SKM-1 treated with dmso at 0.1 percent for 144 hours (cell line): ENCODE measurements at regions not wholly inside any gene's neighbourhood (a gene's known extent, or its start where the extent isn't known, plus 50 kb on each side); places are given as distances from the start of the nearest gene placed in this dataset.
A peak's percentile ranks its signal among the peaks of the same experiment; 100 is the strongest.

ENCODE experiments used
- DNase-seq: peaks from one replicate; lab custom pipeline; 2025; ENCODE audit not compliant: unreplicated experiment; lab: John Stamatoyannopoulos, UW

DNA sequence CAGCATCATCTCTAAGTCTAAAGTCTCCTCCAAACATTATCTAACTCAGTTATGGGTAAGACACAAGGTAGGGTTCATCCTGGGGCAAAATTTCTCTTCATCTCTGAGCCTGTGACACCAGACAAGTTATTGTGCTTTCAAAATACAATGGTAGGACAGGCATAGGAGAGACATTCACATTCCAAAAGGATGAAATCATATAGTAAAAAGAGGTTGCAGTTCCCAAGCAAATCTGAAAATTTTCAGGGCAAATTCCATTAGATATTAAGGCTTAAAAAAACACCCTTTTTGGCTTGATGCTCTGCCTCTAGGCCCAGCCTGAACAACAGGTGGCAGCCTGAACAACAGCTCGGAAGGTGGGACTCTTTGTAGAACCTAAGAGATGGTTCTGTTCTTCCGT lies 448.3 kb upstream of the SLIT2 start:
- no peak for DNase-seq

DNA sequence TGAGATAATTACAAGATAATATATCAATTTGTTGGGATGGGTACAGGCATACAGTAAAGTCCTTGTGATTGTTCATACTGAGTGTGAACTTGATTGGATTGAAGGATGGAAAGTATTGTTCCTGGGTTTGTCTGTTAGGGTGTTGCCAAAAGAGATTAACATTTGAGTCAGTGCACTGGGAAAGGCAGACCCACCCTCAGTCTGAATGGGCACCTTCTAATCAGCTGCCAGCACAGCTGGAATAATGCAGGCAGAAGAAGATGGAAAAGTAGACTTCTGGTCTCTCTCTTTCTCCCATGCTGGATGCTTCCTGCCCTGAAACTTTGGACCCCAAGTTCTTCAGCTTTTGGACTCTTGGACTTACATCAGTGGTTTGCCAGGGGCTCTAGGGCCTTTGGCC lies 457.9 kb upstream of the SLIT2 start:
- DNase-seq = no peak

DNA sequence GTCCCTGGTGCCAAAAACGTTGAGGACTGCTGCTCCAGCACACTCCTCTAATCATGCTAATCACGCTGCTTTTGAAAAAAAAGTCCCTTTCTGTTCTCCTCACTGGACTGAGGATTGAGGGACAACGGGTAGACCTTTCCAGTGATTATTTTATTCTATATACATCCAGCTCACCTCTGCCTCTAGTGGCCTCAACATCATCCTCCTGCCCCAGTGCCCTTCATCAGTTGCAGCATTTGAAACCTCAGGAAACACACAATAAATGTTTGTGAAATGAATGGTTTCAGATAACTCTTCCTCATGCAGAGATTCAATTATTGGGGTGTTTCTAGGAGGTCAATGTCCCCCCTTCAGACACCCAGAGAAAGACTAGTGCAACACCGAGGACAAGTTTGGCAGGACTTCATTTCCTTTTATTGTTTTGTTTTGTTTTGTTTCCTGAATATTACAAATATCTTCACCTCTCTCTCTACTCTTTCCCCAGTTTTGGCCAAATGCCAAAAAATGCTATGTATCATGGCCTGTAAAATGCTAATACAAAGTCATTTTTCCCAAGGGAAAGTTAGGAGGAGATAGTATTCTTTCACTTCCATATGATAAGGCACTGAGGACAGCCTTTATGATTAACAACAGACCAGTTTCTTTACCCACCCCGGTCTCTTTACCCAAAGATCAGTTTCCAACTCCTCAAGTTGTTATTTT lies 460.1 kb upstream of the SLIT2 start:
- no peak for DNase-seq

DNA sequence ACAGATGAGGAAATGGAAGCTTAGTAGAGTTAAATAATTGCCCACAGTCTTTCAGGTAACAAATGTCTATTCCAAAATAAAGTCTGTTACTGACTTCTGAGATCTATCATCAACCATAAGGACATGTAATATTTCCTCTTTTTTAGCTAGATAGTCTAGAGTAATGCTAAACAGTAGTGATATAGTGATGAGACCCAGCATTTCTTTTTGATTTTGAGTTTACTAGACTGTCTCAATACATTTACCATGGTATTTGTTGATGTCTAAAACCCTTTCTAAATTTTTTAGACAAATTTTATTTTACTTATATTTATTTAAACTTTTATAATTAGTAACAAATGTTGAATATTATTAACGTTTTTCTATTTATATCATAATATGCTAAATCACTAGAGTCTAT lies 465.1 kb upstream of the SLIT2 start:
- no peak for DNase-seq

DNA sequence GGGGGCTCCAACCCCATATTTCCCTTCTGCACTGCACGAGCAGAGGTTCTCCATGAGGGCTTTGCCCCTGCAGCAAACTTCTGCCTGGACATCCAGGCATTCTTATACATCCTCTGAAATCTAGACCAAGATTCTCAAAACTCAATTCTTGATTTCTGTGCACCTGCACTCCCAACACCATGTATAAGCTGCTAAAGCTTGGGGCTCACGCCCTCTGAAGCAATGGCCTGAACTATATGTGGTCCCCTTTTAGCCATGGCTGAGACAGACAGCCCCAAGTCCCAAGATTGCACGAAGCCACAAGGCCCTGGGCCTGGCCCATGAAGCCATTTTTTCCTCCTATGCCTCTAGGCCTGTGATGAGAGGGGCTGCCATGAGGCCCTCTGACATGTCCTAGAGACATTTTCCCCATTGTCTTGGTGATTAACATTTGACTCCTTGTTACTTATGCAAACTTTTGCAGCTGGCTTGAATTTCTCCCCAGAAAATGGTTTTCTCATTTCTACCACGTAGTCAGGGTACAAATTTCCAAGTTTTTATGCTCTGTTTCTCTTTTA lies 468.0 kb upstream of the SLIT2 start:
- no peak for DNase-seq

DNA sequence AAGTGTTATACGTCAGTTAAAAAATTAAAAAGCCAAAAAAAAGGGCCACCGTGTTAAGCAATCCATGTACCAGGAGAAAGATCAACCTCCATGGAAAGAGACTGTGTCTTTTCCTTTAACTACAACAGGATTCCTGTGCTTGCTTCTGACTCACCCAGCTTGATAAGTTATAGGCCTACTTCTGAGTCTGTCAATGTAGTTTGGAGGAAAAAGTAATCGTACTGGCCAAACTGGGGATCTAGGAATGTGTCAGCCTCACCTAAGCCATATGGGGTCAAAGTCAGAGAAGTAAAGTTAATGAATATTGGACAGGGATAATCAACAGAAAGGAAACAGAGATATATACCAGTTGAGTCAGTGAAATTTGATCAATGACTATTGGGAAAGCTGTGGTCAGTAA lies 470.8 kb upstream of the SLIT2 start:
- DNase-seq = no peak

DNA sequence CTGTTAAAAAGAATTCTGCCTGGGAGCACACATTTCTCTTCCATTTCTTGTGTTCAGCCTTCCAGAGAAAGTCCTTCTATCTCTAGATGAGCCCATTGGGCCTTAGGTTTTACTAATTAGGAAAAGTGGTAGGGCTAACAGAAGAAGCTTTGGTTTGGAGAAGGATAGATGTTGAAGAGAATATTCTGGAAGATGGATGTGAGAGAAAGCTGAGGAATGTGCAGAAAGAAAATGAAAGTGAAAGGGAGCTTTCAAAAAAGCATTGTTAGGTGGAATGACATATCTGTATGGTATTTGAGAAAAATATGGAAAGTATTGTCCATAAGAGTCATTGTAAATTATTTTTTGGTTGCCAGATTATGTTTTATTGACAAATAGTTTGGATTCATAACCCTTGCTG lies 474.8 kb upstream of the SLIT2 start:
- DNase-seq = no peak

DNA sequence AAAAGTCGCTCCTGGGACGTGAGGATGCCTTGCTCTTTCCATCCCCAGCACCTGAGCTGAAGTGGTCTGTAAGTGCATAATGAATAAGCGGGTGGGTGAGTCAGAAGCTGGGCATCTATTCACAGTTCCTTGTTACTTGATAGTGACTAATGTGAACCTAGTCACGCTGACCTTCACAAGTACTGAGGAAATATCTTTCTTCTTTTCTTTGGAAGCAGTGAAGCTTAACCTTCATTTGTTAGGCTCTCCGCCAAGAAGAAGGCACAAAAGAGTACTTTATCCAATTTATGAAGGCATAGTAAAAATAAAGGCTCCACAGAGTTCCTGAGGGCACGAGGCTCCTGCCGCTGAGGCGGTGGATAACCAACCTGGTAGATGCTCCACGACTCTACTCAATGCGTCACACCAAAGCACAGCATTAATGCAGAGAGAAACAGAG lies 475.7 kb upstream of the SLIT2 start:
- no peak for DNase-seq

DNA sequence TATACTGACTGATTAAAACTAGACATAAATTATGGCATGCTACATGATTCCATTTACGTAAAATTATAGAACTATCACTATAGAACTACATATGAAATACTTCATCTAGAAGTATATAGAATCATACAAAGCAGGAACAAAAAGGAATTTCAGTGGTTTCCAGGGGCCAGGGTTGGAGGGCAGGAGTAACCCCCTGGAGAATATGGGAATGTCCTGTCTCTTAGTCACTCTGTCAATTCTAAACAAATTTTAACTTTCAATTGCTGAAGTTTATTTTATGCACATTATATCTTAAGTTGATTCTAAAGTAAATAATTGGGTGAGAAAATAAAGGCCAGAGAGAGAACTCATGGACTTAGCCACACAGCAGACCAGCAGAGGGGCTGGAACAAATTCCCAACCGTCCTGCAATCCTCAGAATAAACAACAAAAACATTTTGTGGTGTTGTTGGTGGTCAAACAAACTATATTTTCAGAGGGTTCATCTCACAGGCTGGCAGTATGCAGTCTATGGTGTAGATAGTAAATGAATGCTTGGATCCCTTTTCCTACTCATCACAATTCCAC lies 476.9 kb upstream of the SLIT2 start:
- no peak for DNase-seq

DNA sequence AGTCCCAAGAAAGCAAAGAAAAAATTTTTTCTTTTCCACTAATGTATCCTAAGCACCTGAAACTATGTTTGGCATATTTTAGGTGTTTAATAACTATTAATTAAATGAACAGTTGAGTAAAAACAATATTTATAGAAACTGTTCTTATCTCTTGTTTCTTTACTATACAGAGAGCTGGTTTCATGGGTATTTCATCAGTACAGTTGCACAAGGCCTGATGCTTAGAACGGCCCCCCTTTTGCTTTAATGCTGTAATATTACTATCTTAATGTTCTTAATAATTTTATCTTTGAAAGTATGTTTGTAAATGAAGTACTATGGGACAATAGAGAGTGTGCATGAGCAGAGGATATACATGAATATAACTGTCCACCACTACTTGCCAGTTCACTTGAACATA lies 479.1 kb upstream of the SLIT2 start:
- no peak for DNase-seq

DNA sequence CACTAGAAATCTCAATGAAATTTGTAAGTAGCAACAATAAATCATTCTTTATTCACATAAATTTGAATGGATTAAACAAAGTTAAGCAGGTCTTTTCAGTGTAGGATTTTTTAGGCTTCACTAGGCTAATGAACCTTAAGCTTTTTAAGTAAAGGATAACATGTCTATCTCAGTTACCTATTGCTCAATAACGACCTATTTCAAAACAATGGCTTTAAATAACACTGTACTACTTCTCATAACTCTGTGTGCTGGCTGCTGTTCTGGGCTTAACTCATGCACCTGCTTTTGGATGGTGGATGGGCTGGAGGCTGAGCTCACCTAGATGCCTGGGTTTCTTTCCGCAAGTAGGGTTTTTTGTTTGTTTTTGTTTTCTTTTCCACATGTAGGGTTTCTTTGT lies 495.0 kb upstream of the SLIT2 start:
- peak; percentile 31 for DNase-seq

DNA sequence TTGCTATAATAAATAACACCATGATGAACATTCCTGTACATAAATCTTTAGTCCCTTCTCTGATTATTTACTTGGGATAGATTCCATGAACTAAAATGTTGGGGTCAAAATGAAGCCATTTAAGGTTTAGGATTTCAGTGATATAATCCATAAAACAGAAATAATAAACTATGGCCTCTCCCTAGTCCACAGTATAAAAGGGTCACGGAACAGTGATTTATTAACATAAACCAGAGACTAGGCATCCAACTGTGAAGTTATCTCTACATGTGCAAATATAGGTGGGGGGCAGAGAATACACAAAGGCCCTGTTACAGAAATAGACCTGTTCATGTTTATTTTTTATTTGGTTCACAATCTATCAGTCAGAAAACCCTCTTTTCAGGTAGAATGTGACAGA lies 499.1 kb upstream of the SLIT2 start:
- DNase-seq = no peak

DNA sequence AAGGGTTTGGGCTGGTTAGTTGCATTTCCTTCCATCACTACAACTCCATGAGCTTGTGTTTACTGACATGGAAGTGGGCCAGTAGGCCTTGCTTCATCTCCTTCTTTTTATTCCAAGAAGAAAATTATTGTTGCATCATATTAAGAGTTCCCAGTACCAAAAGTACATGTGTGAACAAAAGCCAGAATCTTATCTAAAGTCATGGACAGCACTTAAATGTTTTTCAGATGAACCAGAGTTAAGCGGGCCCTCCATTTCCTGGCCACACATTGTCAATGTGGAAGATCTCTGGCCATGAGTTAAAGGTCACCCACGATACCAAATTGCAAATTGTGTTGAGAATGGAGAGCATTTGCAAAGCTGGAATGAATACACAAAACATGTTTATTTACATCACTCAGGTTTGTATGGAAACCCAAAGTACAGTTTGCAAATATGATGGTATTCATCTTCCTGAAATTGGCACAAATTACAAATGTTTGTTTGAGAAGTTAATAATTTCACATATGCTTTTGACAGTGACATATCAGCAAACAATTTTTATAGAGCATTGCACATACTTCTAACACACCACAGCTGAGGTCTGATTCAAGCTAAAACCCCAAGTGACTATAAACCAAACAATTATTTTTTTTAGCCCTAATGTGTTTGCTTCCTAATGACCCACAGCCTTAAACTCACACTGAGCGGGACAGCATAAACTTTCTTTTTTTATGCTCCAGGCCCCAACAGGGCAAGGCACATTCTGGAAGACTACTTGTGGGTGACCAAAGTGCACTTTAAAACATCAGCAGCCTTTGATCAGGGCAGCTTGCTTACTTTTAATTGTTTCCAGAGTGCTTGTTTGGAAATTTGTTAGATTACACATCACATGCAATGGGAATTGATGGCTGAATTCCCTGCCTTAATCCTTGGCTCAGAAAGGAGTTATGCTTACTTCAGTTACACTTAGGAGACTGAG lies 502.9 kb upstream of the SLIT2 start:
- no peak for DNase-seq

DNA sequence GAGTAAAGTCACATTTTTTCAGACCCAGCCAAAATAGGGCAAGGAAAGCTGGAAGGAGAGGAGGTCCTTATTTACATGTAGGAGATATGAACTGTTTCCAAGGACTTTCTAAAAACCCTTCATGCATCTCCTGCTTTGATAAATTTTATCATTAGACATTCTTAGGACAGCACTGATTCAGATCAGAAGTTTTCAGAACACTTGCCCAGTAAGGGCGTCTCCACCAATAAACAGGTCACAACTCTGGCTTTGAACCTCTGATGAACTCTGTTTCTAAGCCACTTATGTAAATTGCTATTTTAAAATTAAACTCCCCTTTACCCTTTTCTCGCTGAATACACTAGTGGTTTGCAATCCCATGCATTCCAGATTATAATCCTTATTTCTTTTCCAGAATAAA lies 505.3 kb upstream of the SLIT2 start:
- no peak for DNase-seq

DNA sequence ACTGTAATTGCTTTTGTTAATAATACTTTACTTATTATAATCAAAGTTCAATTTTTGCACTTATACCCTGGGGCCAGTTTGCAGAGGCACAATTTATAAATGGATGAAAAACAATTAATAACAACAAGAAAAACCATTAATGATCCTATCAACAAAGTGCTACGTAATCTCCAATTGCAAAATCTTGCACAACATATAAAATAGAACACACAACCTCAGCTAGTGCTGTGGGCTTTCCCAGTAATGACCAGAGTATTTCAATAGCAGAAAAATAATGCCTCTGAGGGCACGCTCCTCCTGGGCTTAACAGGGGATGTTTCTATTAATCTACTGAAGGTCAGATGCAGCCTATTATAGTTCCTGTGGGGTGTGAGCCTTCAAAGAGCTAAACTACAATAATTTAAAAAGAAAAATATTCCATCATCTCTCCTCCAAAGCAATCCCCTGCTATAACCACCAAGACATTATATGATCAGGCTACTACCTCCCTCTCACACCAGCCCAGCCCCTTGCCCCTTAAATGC lies 508.5 kb upstream of the SLIT2 start:
- DNase-seq = no peak

DNA sequence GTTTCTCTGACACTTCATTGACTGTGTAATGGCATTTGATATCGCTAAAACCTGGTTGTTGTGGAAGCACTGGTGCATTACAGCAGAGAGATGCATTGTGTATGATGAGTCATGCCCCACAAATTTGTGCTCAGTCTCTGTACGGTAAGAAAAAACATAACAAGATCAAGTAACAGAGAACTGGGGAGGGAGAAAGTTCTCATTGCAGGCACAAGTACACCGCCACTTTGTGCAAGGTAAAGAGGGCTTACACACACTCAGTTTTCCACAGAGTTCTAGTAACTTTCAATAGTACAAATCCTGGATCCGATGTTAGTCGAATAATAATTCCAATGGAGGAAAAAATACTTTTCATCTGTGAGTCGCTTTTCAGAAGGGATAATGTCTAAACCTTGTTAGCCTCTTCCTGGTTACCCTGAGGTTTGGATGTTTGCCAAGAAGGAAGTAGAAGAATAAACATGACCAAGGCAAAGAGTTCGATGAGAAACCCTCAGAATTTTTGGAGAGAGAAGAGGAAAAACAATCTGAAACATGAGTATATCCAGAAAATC lies 512.5 kb upstream of the SLIT2 start:
- peak; percentile 1 for DNase-seq

DNA sequence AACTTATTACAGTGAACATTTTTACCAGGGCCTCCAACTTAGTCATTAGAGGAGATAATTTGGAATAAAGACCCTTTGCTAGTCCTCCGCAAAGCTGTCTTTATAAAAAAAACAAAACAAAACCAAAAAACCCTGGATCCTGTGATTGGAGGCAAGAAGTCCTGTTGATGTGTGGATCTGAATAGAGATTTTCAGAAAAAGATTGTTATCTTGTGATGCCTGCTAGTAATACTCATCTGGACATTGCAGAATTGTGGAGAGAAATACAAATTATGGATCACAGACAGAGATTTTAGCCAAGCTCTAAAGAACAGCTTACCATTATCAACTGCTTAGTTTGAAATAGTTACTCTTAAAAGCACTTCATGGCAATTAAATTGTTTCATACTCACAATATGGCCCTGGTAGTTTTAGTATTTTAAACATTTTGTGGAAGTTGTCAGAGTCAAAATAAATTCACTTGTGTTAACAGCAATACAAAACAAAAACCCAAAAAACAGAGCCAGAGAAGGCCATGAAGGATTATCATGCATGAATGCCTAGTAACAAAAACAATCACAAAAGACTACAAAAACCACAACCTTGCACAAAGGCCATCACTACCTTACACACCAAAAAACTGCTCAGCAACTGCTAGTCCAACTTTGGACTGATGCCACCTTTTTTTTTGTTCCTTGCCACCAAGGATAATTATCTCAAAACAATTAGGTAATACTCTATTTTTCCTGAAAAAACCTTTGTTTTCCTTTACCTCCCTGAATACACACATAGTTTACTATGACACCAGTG lies 514.5 kb upstream of the SLIT2 start:
- no peak for DNase-seq

DNA sequence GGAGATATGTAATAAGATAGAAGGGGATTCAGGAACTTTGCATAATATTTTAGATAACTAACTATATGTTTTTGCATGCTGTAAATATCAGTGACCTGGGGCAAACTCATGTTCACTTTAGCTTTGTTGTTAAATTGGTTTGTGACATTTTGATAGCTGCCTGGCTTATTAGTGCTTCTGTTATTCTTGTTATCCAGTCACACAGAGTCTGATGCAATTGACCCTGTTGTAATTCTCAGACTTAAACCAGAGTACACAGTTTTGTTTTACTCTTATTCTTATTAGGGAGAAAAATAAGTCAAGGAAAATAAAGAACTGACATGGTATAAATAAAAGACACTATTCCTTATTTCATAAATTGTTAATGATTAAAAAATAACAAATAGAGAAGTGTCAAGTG lies 516.7 kb upstream of the SLIT2 start:
- no peak for DNase-seq

DNA sequence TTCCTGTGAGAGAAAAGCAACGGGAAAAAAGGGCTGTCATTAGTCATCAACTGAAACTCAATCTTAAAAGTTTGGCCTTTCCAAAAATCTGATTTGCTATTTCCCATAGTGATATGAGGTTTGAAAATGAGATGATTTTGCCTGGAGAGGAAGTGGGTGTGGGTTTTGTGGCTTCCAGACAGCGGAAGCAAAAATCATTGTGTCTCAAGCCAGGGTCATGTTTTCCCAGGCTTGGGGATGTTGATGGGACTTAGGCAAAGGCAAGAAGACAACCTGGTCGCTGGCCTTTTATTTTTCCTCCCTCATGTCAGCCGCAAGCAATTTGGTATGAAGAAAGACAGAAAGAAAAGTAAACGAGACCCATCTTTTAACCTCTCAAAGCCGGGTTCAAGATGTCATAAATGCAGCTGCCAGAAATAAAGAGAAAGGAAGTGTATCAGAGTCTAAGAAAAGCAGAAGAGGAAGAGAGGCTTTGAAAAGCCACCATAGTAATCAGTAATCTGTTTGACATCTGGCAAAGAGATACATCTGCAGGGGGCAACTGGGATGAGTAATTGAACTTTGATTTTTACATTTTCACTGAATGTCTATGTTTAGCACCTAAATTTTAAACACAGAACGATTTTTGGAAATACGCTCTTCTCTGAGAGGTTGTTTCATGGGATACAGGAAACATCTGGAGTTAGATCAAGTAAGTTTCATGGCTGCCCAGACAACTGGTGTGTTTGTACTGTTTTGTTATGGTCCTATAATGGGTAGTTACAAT lies 521.6 kb upstream of the SLIT2 start:
- peak; percentile 59 for DNase-seq

DNA sequence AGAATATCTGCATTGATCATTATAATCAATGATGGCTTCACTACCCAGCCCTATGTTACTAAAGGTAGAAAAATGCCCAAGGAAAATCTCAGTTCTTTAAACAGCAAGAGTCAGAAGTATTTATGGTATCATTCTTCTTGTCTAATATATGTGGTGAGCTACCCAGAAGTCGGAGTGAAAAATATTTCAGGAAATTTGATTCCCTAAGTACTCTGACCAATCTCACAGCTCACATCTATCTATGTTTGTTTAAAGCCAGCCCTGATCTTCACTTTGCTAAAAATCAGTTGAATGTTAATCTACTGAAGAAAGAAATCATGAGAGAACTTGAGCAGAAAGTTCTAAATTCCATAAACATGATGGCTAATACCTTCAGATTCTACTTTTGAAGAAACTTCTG lies 522.9 kb upstream of the SLIT2 start:
- DNase-seq = no peak
